Heart left ventricle (tissue), 13 donors: ENCODE measurements at regions not wholly inside any gene's neighbourhood (a gene's known extent, or its start where the extent isn't known, plus 50 kb on each side); places are given as distances from the start of the nearest gene placed in this dataset.

Source experiments
- POLR2A ChIP-seq, 2 donors: fragments of 450-650 bp; IDR thresholded peaks; one replicate each; pipeline ENCODE4 v1.6.1; 2017; ENCODE audit warnings: antibody characterized with exemption in 2 of 2, mild to moderate bottlenecking in 2 of 2, moderate library complexity in 2 of 2
- TF ChIP-seq, protein P1 (sequence below), 12 donors: fragments of 200-600 bp; sonication (generic) in 4 of 12; IDR thresholded peaks; one replicate each; pipeline versions ENCODE4 v1.5.0 to v1.8.0; 2018 to 2022; ENCODE audit warnings: antibody characterized with exemption in 12 of 12, mild to moderate bottlenecking in 5 of 12
- donor health status: ischemic (EF 13 %, LVEDD 7.1; RV severe dilation, severe dysfunction).
- donor health status: DM: no; HTN: yes; CAD: no.
- donor health status: DM: no; HTN: no; CAD: no.
- donor health status: ischemic (EF 25% LVEDD 6.9; RV normal size, moderate dysfunction).
- donor health status: ischemic (EF 25% LVEDD 5.7; RV mildly dilated, moderate dysfunction).
- donor health status: ischemic (EF 35%, LVEDD 5.7; RV mildly dilated, moderate dysfunction).
- donor health status: nonischemic (EF 11% LVEDD 7.7; RV severe dilation, severe dysfunction).
- donor health status: DM: yes; HTN: yes; CAD: no.
- donor health status: PGD.
- donor health status: ischemic (EF 29% LVEDD 5.4; RV normal size, mild dysfunction).
- donor health status: nonischemic (EF 23%, LVEDD 6.1; RV moderate dilation, normal function).

DNA sequence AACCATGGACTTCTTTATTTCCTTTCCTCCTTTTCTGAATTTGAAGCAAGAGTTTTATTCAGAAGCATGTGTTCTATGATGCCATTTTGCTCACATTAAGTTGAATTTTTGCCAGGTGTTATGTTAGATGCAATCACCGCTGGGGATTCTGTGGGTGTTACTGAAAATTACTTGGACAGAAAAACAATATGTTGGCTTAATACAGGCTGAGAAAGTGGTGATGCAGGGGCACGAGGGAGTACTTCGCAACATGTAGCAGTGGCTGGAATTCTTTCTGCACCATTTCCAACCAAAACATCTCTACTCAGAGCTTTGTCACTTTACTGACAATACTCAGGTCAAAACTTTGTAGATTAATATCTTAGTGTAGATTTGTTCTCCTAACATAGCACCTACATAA is 109.2 kb upstream of the PCDH18 start:
- TF ChIP-seq POLR2A (IDR thresholded peaks at IDR 0.05) = no peak
- TF ChIP-seq, protein P1, sequence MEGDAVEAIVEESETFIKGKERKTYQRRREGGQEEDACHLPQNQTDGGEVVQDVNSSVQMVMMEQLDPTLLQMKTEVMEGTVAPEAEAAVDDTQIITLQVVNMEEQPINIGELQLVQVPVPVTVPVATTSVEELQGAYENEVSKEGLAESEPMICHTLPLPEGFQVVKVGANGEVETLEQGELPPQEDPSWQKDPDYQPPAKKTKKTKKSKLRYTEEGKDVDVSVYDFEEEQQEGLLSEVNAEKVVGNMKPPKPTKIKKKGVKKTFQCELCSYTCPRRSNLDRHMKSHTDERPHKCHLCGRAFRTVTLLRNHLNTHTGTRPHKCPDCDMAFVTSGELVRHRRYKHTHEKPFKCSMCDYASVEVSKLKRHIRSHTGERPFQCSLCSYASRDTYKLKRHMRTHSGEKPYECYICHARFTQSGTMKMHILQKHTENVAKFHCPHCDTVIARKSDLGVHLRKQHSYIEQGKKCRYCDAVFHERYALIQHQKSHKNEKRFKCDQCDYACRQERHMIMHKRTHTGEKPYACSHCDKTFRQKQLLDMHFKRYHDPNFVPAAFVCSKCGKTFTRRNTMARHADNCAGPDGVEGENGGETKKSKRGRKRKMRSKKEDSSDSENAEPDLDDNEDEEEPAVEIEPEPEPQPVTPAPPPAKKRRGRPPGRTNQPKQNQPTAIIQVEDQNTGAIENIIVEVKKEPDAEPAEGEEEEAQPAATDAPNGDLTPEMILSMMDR (IDR thresholded peaks at IDR 0.05) = no peak
